HepG2 (cell line): ENCODE measurements at regions not wholly inside any gene's neighbourhood (a gene's known extent, or its start where the extent isn't known, plus 50 kb on each side); places are given as distances from the start of the nearest gene placed in this dataset.

ENCODE experiments used
- ATAC-seq: fragments of 200-7000 bp; cut with Tn5 transposase; 3 replicates; pipeline ENCODE4 v1.9.1; 2020; ENCODE audit warnings: mild to moderate bottlenecking, moderate library complexity
- BruUV-seq: library from RNA; stranded (reverse); fragments of 400-500 nt; replicated peaks from 2 replicates; lab custom pipeline; 2021; lab: Mats Ljungman, UMichigan
- CTCF ChIA-PET: fragments of 300-600 bp; formaldehyde crosslinking; extraction: SDS; loops from one replicate; lab custom pipeline; 2021; ENCODE audit warnings: low total read pairs, inconsistent platforms, low intra/inter-chr PET ratio; lab: Yijun Ruan, JAX
- POLR2A ChIA-PET: fragments of 350-600 bp; sonication (Branson Sonifier 250); formaldehyde crosslinking; loops from one replicate; lab custom pipeline; 2020; ENCODE audit warnings: antibody characterized with exemption, inconsistent platforms; lab: Yijun Ruan, JAX
- DNase-seq: peaks from one replicate; pipeline ENCODE4 v3.0.0-alpha.2; 2015; ENCODE audit warnings: low spot score
- FAIRE-seq: peaks from 3 replicates; lab custom pipeline; 2011; peaks lifted over from hg19 to GRCh38; lab: Jason Lieb, UNC
- H2AFZ ChIP-seq: one replicate; pipeline ENCODE4 v1.6.1; 2011; ENCODE audit warnings: low read length, inconsistent platforms
- H3K27ac ChIP-seq: fragments of 300-600 bp; 3 replicates; pipeline ENCODE4 v1.8.0; 2011; ENCODE audit warnings: mixed run types, mild to moderate bottlenecking, mixed read lengths, low read length, inconsistent platforms; ENCODE audit not compliant: insufficient read depth; ENCODE audit errors: extremely low read length
- H3K27me3 ChIP-seq, 2 experiments: fragments of 200-600 bp in 1 of 2; 2 replicates in 1 of 2; 3 replicates in 1 of 2; pipeline versions ENCODE4 v1.6.0 to v1.8.0; 2011; ENCODE audit warnings: low read length in 2 of 2, mild to moderate bottlenecking in 2 of 2, moderate library complexity in 2 of 2, inconsistent platforms in 1 of 2; ENCODE audit not compliant: insufficient read depth in 2 of 2, control insufficient read depth in 1 of 2
- H3K36me3 ChIP-seq, 2 experiments: fragments of 200-600 bp in 1 of 2; replicated peaks in 1 of 2; 2 replicates in 1 of 2; 3 replicates in 1 of 2; pipeline versions ENCODE4 v1.5.1 to v1.8.0; 2011; ENCODE audit warnings: low read length in 2 of 2, inconsistent platforms in 1 of 2; ENCODE audit not compliant: insufficient read depth in 2 of 2, control insufficient read depth in 1 of 2
- H3K4me1 ChIP-seq: 2 replicates; pipeline ENCODE4 v1.5.1; 2012; ENCODE audit warnings: low read length, inconsistent platforms; ENCODE audit not compliant: insufficient read depth
- H3K4me2 ChIP-seq: 2 replicates; pipeline ENCODE4 v1.6.0; 2011; ENCODE audit warnings: low read depth, low read length, inconsistent platforms
- H3K4me3 ChIP-seq, 3 experiments: fragments of 200-600 bp in 1 of 3; sonication (generic), shearing (Covaris generic) in 1 of 3; replicated peaks in 1 of 3; 2 replicates each; pipeline ENCODE4 v1.5.1; 2011 to 2016; ENCODE audit warnings: low read length in 3 of 3, inconsistent platforms in 2 of 3, low read depth in 2 of 3, mild to moderate bottlenecking in 2 of 3, control low read depth in 1 of 3, mixed read lengths in 1 of 3; ENCODE audit not compliant: insufficient read depth in 1 of 3
- H3K79me2 ChIP-seq: one replicate; pipeline ENCODE4 v1.6.1; 2011; ENCODE audit warnings: low read length, inconsistent platforms; ENCODE audit not compliant: insufficient read depth
- H3K9ac ChIP-seq: 2 replicates; pipeline ENCODE4 v1.6.0; 2011; ENCODE audit warnings: mild to moderate bottlenecking, low read depth, low read length, inconsistent platforms; ENCODE audit not compliant: insufficient read depth
- H3K9me3 ChIP-seq: 2 replicates; pipeline ENCODE4 v1.5.1; 2012; ENCODE audit warnings: mild to moderate bottlenecking, low read length
- H4K20me1 ChIP-seq: 2 replicates; pipeline ENCODE4 v1.6.0; 2011; ENCODE audit warnings: inconsistent platforms, mild to moderate bottlenecking, low read length, moderate library complexity; ENCODE audit not compliant: insufficient read depth
- CREB3 ChIP-seq: sonication (generic); formaldehyde crosslinking; IDR thresholded peaks from 2 replicates; pipeline ENCODE4 v1.5.0; 2020; ENCODE audit warnings: missing genetic modification reagents
- MNT ChIP-seq: fragments of 450-650 bp; IDR thresholded peaks from 2 replicates; pipeline ENCODE4 v1.6.1; 2016
- MYNN ChIP-seq: sonication (generic); formaldehyde crosslinking; IDR thresholded peaks from 2 replicates; pipeline ENCODE4 v1.4.0; 2020; ENCODE audit warnings: mild to moderate bottlenecking, low read depth, missing genetic modification reagents
- SOX5 ChIP-seq: IDR thresholded peaks from 2 replicates; pipeline ENCODE4 v1.6.1; 2016; ENCODE audit warnings: borderline replicate concordance
- ZNF788 ChIP-seq: sonication (generic); formaldehyde crosslinking; IDR thresholded peaks from 2 replicates; pipeline ENCODE4 v1.5.0; 2020; ENCODE audit warnings: mild to moderate bottlenecking, missing genetic modification reagents, borderline replicate concordance
- ZSCAN20 ChIP-seq: sonication (generic); formaldehyde crosslinking; IDR thresholded peaks from 2 replicates; pipeline ENCODE4 v1.4.0; 2020; ENCODE audit warnings: missing genetic modification reagents, mild to moderate bottlenecking, borderline replicate concordance
- WGBS: methylation state at CpG from one replicate; pipeline ENCODE4 v1.1.6; 2017; ENCODE audit warnings: low lambda C conversion rate; 5-methylcytosine and 5-hydroxymethylcytosine counted together
- in situ Hi-C: cut with HindIII; loops from 2 replicates; pipeline ENCODE4 v1.10.0; 2017; ENCODE audit warnings: low pct_unique_long_range_greater_than_20kb; ENCODE audit not compliant: extremely low pct_ligation_motif_present
- intact Hi-C: fragments of 100-400 bp; cut with micrococcal nuclease; formaldehyde crosslinking; loops from one replicate; pipeline ENCODE4 v1.10.0; 2022; ENCODE audit not compliant: unreplicated experiment

- TF ChIP-seq CREB3 (no peak), ZSCAN20 (CRISPR knock-in tag) (no peak), SOX5 (CRISPR knock-in tag) (no peak), MYNN (CRISPR knock-in tag) (no peak)
These were observed 414.7 kb upstream of the NAALADL2 start (continued) for GRCh38 chr3:174444391-174444790.

- Histone ChIP-seq H3K27ac (no peak overlapping the region), H3K9ac (no peak overlapping the region), H4K20me1 (no peaks in the 10 kb centered on the region), H3K4me2 (no peak overlapping the region), H2AFZ (no peak overlapping the region), H3K4me1 (no peaks in the 10 kb centered on the region), H3K36me3 (no peaks in the 10 kb centered on the region), H3K9me3 (0 out of 2 replicates have a peak, but pooled peaks cover 7% of the 10 kb centered on the region)
- ATAC-seq (no peak), FAIRE-seq (no peak)
- POLR2A ChIA-PET = no interaction called here
- 13% methylated on average over 5 of the region's 5 CpGs for WGBS
- no TSS peak for BruUV-seq
- TF ChIP-seq MNT = peak; percentile 68; the same call in 1 of the 2 replicates
- no peak for TF ChIP-seq ZNF788 (CRISPR knock-in tag)
- TF ChIP-seq, all 625 proteins: peak for 1
- no peaks in the 10 kb centered on the region for H3K27me3 ChIP-seq
- H3K4me3 ChIP-seq = no peak overlapping the region
- no peak for DNase-seq
- no peaks in the 10 kb centered on the region for H3K79me2 ChIP-seq
- intact Hi-C loops (no loop called here), in situ Hi-C loops (no loop called here)
- CTCF ChIA-PET = no interaction called here
These were observed 401.4 kb upstream of the NAALADL2 start for GRCh38 chr3:174457758-174458157.
